NCI-H446 treated with DMSO at 0.1 percent for 48 hours (cell line): ENCODE measurements at regions not wholly inside any gene's neighbourhood (a gene's known extent, or its start where the extent isn't known, plus 50 kb on each side); places are given as distances from the start of the nearest gene placed in this dataset.

Experiments
- DNase-seq: peaks from one replicate; lab custom pipeline; 2025; lab: John Stamatoyannopoulos, UW

GRCh38 chr1:118340928-118341910 is 156.2 kb upstream of the SPAG17 start:
- DNase-seq = no peak

GRCh38 chr1:118339400-118340124 is 154.5 kb upstream of the SPAG17 start:
- no peak for DNase-seq

GRCh38 chr1:118338936-118339335 is 153.9 kb upstream of the SPAG17 start:
- no peak for DNase-seq

GRCh38 chr1:118337346-118337745 is 152.3 kb upstream of the SPAG17 start:
- DNase-seq = no peak

- DNase-seq = peak; percentile 37
Measured at GRCh38 chr1:118335331-118335732, 150.3 kb upstream of the SPAG17 start.

- DNase-seq = no peak
Measured at GRCh38 chr1:118334506-118334905, 149.5 kb upstream of the SPAG17 start.

GRCh38 chr1:118333601-118334210 is 148.7 kb upstream of the SPAG17 start:
- peak; percentile 64 for DNase-seq

GRCh38 chr1:118326960-118327629 is 142.1 kb upstream of the SPAG17 start:
- no peak for DNase-seq

GRCh38 chr1:118325550-118326225 is 140.7 kb upstream of the SPAG17 start:
- DNase-seq = no peak

GRCh38 chr1:118323246-118323645 is 138.2 kb upstream of the SPAG17 start:
- DNase-seq = no peak

GRCh38 chr1:118322331-118322730 is 137.3 kb upstream of the SPAG17 start:
- no peak for DNase-seq

- no peak for DNase-seq
Measured at GRCh38 chr1:118321840-118322239, 136.8 kb upstream of the SPAG17 start.

GRCh38 chr1:118317842-118318614 is 133.0 kb upstream of the SPAG17 start:
- peak; percentile 47 for DNase-seq

GRCh38 chr1:118306851-118307250 is 121.8 kb upstream of the SPAG17 start:
- no peak for DNase-seq

- no peak for DNase-seq
Measured at GRCh38 chr1:118304722-118305359, 119.8 kb upstream of the SPAG17 start.

- DNase-seq = no peak
Measured at GRCh38 chr1:118303534-118303933, 118.5 kb upstream of the SPAG17 start.

GRCh38 chr1:118303064-118303463 is 118.0 kb upstream of the SPAG17 start:
- DNase-seq = no peak

GRCh38 chr1:118302145-118302544 is 117.1 kb upstream of the SPAG17 start:
- DNase-seq = no peak

- DNase-seq = no peak
Measured at GRCh38 chr1:118300808-118301207, 115.8 kb upstream of the SPAG17 start.

GRCh38 chr1:118298397-118298796 is 113.4 kb upstream of the SPAG17 start:
- DNase-seq = no peak
